Neural progenitor cell (in vitro differentiated cells): ENCODE measurements at regions not wholly inside any gene's neighbourhood (a gene's known extent, or its start where the extent isn't known, plus 50 kb on each side); places are given as distances from the start of the nearest gene placed in this dataset.

ENCODE experiments used
- DNase-seq: peaks from one replicate; pipeline ENCODE4 v3.0.0-alpha.2; 2016; ENCODE audit warnings: low spot score
- H2AFZ ChIP-seq: fragments of 200-600 bp; sonication (generic); replicated peaks from 2 replicates; pipeline ENCODE4 v1.6.1; 2016; ENCODE audit warnings: antibody characterized with exemption
- H3F3A ChIP-seq: fragments of 200-600 bp; sonication (generic); 2 replicates; pipeline ENCODE4 v1.6.1; 2016; ENCODE audit warnings: antibody characterized with exemption, low read depth
- H3K27ac ChIP-seq: fragments of 200-600 bp; sonication (generic); 2 replicates; pipeline ENCODE4 v1.5.1; 2016; ENCODE audit warnings: mild to moderate bottlenecking
- H3K27me3 ChIP-seq: fragments of 200-600 bp; sonication (generic); 2 replicates; pipeline ENCODE4 v1.6.1; 2016; ENCODE audit warnings: mild to moderate bottlenecking, moderate library complexity
- H3K36me3 ChIP-seq: fragments of 200-600 bp; sonication (generic); 2 replicates; pipeline ENCODE4 v1.5.1; 2016
- H3K4me1 ChIP-seq: fragments of 200-600 bp; sonication (generic); 2 replicates; pipeline ENCODE4 v1.6.1; 2016; ENCODE audit warnings: mixed run types
- H3K4me2 ChIP-seq: fragments of 200-600 bp; sonication (generic); 2 replicates; pipeline ENCODE4 v1.6.1; 2016
- H3K4me3 ChIP-seq: fragments of 200-600 bp; sonication (generic); 2 replicates; pipeline ENCODE4 v1.5.1; 2016
- H3K79me2 ChIP-seq: fragments of 200-600 bp; sonication (generic); 2 replicates; pipeline ENCODE4 v1.6.1; 2016; ENCODE audit warnings: low read depth
- H3K9ac ChIP-seq: fragments of 200-600 bp; sonication (generic); 2 replicates; pipeline ENCODE4 v1.6.1; 2016
- H3K9me3 ChIP-seq: fragments of 200-600 bp; sonication (generic); 2 replicates; pipeline ENCODE4 v1.5.1; 2016; ENCODE audit warnings: low read depth
- H4K20me1 ChIP-seq: fragments of 200-600 bp; sonication (generic); 2 replicates; pipeline ENCODE4 v1.6.1; 2016; ENCODE audit warnings: low read depth
- H3K27ac Mint-ChIP-seq: 3 replicates; pipeline ENCODE4 v1.8.0; 2021; ENCODE audit warnings: mixed read lengths
- H3K27me3 Mint-ChIP-seq: 2 replicates; pipeline ENCODE4 v1.8.0; 2022; ENCODE audit warnings: low read depth, mild to moderate bottlenecking, inconsistent platforms, moderate library complexity, mixed read lengths; ENCODE audit not compliant: insufficient read depth
- H3K36me3 Mint-ChIP-seq: 3 replicates; pipeline ENCODE4 v1.8.0; 2021; ENCODE audit warnings: mixed read lengths
- H3K4me1 Mint-ChIP-seq: 3 replicates; pipeline ENCODE4 v1.8.0; 2021; ENCODE audit warnings: mixed read lengths
- H3K4me3 Mint-ChIP-seq: 3 replicates; pipeline ENCODE4 v1.8.0; 2021; ENCODE audit warnings: mild to moderate bottlenecking, moderate library complexity, mixed read lengths
- H3K9me3 Mint-ChIP-seq: 3 replicates; pipeline ENCODE4 v1.8.0; 2020; ENCODE audit warnings: mixed read lengths
- EZH2 ChIP-seq: fragments of 200-600 bp; sonication (generic); IDR thresholded peaks from 2 replicates; pipeline ENCODE4 v1.6.1; 2017; ENCODE audit warnings: antibody characterized with exemption, mild to moderate bottlenecking, moderate library complexity
- EZH2phosphoT487 ChIP-seq: fragments of 200-600 bp; sonication (generic); IDR thresholded peaks from 2 replicates; pipeline ENCODE4 v1.6.1; 2017; ENCODE audit warnings: antibody characterized with exemption
- TF ChIP-seq, protein P1 (sequence below): fragments of 200-600 bp; sonication (generic); IDR thresholded peaks from 2 replicates; pipeline ENCODE4 v1.5.1; 2017; ENCODE audit warnings: antibody characterized with exemption, mild to moderate bottlenecking

DNA sequence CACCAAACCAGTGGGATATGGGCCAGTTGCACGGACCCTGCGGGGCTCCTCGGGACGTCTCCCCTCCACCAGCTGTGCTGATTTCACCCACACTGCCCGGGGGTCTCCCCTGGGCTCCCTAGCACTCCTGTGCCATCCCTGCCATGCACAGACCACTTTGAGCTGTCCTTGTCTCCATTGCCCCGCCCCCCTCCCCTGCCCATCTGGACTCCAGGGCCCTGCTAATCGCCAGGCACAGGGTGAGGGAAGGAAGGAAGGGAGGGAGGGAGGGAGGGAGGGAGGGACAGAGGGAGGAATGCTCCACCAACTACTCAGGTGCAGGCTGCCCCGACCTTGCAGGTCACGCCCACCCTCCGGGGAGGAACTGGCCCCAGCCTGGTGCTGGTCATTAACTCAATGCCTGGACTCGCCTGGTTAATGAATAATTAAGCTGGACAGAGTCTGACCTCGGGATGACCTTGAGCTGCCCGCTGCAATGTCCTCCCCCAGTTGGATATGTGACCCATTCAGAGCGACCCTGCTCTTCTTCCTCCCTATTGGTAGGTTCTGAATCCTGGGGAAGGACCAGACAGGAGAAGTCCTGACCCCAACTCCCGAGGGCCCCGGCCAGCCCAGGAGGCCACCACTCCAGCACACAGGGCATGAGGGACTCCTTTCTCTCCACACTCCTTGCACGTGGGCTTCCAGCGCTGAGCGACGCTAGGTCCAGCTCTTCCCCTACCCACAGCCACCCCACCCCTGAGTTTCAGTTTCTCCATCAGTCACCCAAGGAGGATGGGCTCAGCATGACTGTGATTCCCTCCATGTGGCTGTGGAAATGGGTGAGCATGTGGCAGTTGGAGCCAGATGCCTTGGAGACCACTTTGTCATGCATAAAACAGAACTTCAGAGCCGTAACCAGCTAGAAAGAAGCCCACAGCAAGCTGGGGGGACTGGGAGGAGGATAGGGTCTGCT, 62.1 kb downstream of the C9orf50 start:
- H3K4me1 ChIP-seq = peaks cover 67% of the 10 kb centered on the region
- H3K27me3 Mint-ChIP-seq = peaks cover 16% of the 10 kb centered on the region
- no peak overlapping the region for H3K27ac ChIP-seq
- no peaks in the 10 kb centered on the region for H3K36me3 Mint-ChIP-seq
- peak overlapping the region; percentile 65 for H3K4me2 ChIP-seq
- H3K36me3 ChIP-seq = no peaks in the 10 kb centered on the region
- peaks cover 81% of the 10 kb centered on the region for H3K4me1 Mint-ChIP-seq
- TF ChIP-seq EZH2phosphoT487 = no peak
- no peak for TF ChIP-seq EZH2
- TF ChIP-seq, protein P1, sequence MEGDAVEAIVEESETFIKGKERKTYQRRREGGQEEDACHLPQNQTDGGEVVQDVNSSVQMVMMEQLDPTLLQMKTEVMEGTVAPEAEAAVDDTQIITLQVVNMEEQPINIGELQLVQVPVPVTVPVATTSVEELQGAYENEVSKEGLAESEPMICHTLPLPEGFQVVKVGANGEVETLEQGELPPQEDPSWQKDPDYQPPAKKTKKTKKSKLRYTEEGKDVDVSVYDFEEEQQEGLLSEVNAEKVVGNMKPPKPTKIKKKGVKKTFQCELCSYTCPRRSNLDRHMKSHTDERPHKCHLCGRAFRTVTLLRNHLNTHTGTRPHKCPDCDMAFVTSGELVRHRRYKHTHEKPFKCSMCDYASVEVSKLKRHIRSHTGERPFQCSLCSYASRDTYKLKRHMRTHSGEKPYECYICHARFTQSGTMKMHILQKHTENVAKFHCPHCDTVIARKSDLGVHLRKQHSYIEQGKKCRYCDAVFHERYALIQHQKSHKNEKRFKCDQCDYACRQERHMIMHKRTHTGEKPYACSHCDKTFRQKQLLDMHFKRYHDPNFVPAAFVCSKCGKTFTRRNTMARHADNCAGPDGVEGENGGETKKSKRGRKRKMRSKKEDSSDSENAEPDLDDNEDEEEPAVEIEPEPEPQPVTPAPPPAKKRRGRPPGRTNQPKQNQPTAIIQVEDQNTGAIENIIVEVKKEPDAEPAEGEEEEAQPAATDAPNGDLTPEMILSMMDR = no peak
- H2AFZ ChIP-seq = no peak overlapping the region
- no peaks in the 10 kb centered on the region for H3K9me3 Mint-ChIP-seq
- DNase-seq = peak; percentile 71
- no peaks in the 10 kb centered on the region for H3K27me3 ChIP-seq
- H3K9ac ChIP-seq = no peak overlapping the region
- H3K4me3 ChIP-seq = no peak overlapping the region
- peak overlapping the region; percentile 69 for H3K4me3 Mint-ChIP-seq
- H3K79me2 ChIP-seq = no peaks in the 10 kb centered on the region
- H3K27ac Mint-ChIP-seq = peak overlapping the region; percentile 84
- H3F3A ChIP-seq = peaks cover 68% of the 10 kb centered on the region
- H4K20me1 ChIP-seq = no peaks in the 10 kb centered on the region
- H3K9me3 ChIP-seq = no peaks in the 10 kb centered on the region

DNA sequence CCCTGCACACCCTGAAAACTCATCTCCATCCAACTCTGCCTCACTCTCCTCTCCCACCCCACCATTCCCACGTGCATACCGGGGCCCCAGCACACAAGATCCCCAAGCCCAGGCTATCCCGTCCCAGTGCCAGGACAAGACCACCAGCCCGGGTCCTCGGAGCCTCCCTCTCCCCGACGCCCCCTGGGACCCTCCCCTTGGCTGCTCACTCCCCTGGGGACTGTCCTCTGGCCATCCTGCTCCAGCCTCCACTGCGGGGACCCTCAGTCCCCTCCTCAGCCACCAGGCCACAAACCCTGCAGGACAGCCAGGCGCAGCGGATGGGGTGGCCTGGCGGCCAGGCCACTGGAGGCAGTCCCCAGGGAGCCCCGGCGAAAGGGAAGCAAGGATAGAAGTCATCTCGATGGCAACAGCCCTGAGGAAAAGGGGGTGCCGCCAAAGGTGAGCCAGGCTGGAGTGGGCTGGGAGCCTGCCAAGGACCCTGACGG, 62.8 kb downstream of the C9orf50 start:
- peaks cover 81% of the 10 kb centered on the region for H3K4me1 Mint-ChIP-seq
- H2AFZ ChIP-seq = no peak overlapping the region
- peaks cover 17% of the 10 kb centered on the region for H3K27me3 Mint-ChIP-seq
- peak overlapping the region; percentile 99 for H3K27ac ChIP-seq
- no peaks in the 10 kb centered on the region for H3K79me2 ChIP-seq
- H3K4me3 ChIP-seq = no peak overlapping the region
- peaks cover 67% of the 10 kb centered on the region for H3K4me1 ChIP-seq
- no peaks in the 10 kb centered on the region for H3K9me3 Mint-ChIP-seq
- no peaks in the 10 kb centered on the region for H3K9me3 ChIP-seq
- no peaks in the 10 kb centered on the region for H3K36me3 Mint-ChIP-seq
- peak overlapping the region; percentile 99 for H3K27ac Mint-ChIP-seq
- H3F3A ChIP-seq = peaks cover 68% of the 10 kb centered on the region
- no peaks in the 10 kb centered on the region for H3K36me3 ChIP-seq
- H3K4me3 Mint-ChIP-seq = peak overlapping the region; percentile 78
- TF ChIP-seq, protein P1 = no peak
- no peaks in the 10 kb centered on the region for H3K27me3 ChIP-seq
- DNase-seq = peak; percentile 50
- no peaks in the 10 kb centered on the region for H4K20me1 ChIP-seq
- H3K9ac ChIP-seq = no peak overlapping the region
- H3K4me2 ChIP-seq = peak overlapping the region; percentile 65

DNA sequence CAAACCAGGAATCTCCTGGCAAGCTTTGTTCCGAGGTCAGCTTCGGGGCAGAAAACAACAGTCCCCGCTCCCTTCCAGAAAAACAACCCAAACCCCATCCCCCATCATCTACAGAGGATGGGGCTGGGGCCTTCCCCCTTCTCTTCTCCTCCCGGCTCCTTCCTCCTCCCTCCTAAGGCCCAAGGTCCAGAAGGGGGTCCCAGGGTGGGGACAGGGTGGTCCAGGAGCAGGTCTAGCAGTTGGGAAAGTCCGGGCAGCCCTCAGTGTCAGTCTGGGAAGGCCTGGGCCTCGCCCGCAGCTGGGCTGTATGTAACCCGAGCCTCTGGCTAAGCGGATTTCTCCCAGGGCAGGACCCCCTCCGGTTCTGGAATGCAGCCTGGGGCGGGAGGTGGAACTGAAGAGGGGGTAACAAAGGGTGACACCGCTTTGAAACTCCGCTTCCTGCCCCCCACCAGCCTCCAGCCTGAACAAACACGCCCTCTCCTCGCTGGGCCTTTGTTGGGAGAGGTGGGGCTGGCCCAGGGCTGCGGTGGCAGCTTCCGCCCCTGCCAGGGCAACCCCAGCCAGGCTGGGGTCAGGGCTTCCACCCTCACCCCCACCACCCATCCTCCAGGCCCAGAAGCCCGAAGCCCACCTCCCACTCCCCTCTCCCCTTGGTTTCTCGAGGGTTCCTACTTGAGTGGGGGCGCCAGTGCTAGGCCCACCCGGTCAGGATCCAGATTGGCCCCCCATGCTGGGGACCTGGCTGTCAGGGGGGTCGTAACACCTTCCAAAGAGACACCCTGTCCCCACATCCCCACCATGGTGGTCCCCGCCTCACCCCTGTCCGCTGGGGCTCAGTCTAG, 63.5 kb downstream of the C9orf50 start:
- H3K27ac Mint-ChIP-seq = peak overlapping the region; percentile 100
- peaks cover 60% of the 10 kb centered on the region for H3K4me1 ChIP-seq
- peaks cover 68% of the 10 kb centered on the region for H3F3A ChIP-seq
- H3K9me3 Mint-ChIP-seq = no peaks in the 10 kb centered on the region
- H3K4me1 Mint-ChIP-seq = peaks cover 79% of the 10 kb centered on the region
- H2AFZ ChIP-seq = no peak overlapping the region
- peak overlapping the region; percentile 78 for H3K4me3 Mint-ChIP-seq
- no peaks in the 10 kb centered on the region for H3K9me3 ChIP-seq
- H3K79me2 ChIP-seq = no peaks in the 10 kb centered on the region
- H3K9ac ChIP-seq = peak overlapping the region; percentile 50
- no peaks in the 10 kb centered on the region for H3K36me3 ChIP-seq
- peaks cover 17% of the 10 kb centered on the region for H3K27me3 Mint-ChIP-seq
- H3K27me3 ChIP-seq = no peaks in the 10 kb centered on the region
- H3K4me3 ChIP-seq = peak overlapping the region; percentile 42
- H3K36me3 Mint-ChIP-seq = no peaks in the 10 kb centered on the region
- H4K20me1 ChIP-seq = no peaks in the 10 kb centered on the region
- H3K27ac ChIP-seq = peak overlapping the region; percentile 99
- peak overlapping the region; percentile 83 for H3K4me2 ChIP-seq
- TF ChIP-seq EZH2 = no peak
- TF ChIP-seq, protein P1 = no peak
- TF ChIP-seq EZH2phosphoT487 = no peak
- DNase-seq = peak; percentile 98
